Calu3 (cell line): ENCODE measurements at regions not wholly inside any gene's neighbourhood (a gene's known extent, or its start where the extent isn't known, plus 50 kb on each side); places are given as distances from the start of the nearest gene placed in this dataset.

Experiments used
- BruUV-seq: library from RNA; stranded (reverse); fragments of 400-500 nt; replicated peaks from 2 replicates; lab custom pipeline; 2021; lab: Mats Ljungman, UMichigan
- CTCF ChIA-PET: fragments of 300-600 bp; sonication (Branson Sonifier 250); formaldehyde crosslinking; loops from one replicate; lab custom pipeline; 2022; ENCODE audit warnings: antibody characterized with exemption; lab: Charles Lee
- DNase-seq: peaks from one replicate; pipeline ENCODE4 v3.0.0; 2022
- H3K27ac Mint-ChIP-seq: one replicate; pipeline ENCODE4 v1.8.0; 2022; ENCODE audit warnings: mixed read lengths; ENCODE audit not compliant: unreplicated experiment
- H3K27me3 Mint-ChIP-seq: one replicate; pipeline ENCODE4 v1.8.0; 2022; ENCODE audit warnings: mixed read lengths; ENCODE audit not compliant: unreplicated experiment
- H3K36me3 Mint-ChIP-seq: one replicate; pipeline ENCODE4 v1.8.0; 2022; ENCODE audit warnings: mild to moderate bottlenecking, moderate library complexity, mixed read lengths; ENCODE audit not compliant: insufficient read depth, unreplicated experiment
- H3K4me1 Mint-ChIP-seq: one replicate; pipeline ENCODE4 v1.8.0; 2022; ENCODE audit warnings: mild to moderate bottlenecking, low read depth, mixed read lengths; ENCODE audit not compliant: unreplicated experiment
- H3K4me3 Mint-ChIP-seq: one replicate; pipeline ENCODE4 v1.8.0; 2022; ENCODE audit warnings: mild to moderate bottlenecking, low read depth, moderate library complexity, mixed read lengths; ENCODE audit not compliant: unreplicated experiment
- H3K9me3 Mint-ChIP-seq: one replicate; pipeline ENCODE4 v1.8.0; 2022; ENCODE audit warnings: low read depth, mixed read lengths; ENCODE audit not compliant: unreplicated experiment
- CTCF ChIP-seq: fragments of 200-600 bp; IDR thresholded peaks from one replicate; pipeline ENCODE4 v1.8.0; 2022; ENCODE audit warnings: antibody characterized with exemption; ENCODE audit not compliant: unreplicated experiment
- intact Hi-C: fragments of 100-400 bp; cut with micrococcal nuclease; formaldehyde crosslinking; loops from one replicate; pipeline ENCODE4 v1.10.0; 2022; ENCODE audit not compliant: unreplicated experiment

GRCh38 chr20:24828992-24829648 lies 119.9 kb upstream of the CST7 start:
- no peak overlapping the region for H3K27ac Mint-ChIP-seq
- H3K27me3 Mint-ChIP-seq = peaks cover 17% of the 10 kb centered on the region
- intact Hi-C loops = no loop called here
- TF ChIP-seq CTCF = no peak
- no peaks in the 10 kb centered on the region for H3K4me1 Mint-ChIP-seq
- H3K9me3 Mint-ChIP-seq = no peaks in the 10 kb centered on the region
- H3K4me3 Mint-ChIP-seq = no peak overlapping the region
- CTCF ChIA-PET = no interaction called here
- no peak for DNase-seq
- H3K36me3 Mint-ChIP-seq = no peaks in the 10 kb centered on the region
- BruUV-seq = no TSS peak

GRCh38 chr20:24829649-24830370 lies 119.3 kb upstream of the CST7 start:
- Mint-ChIP-seq H3K9me3 (no peaks in the 10 kb centered on the region), H3K27me3 (peaks cover 17% of the 10 kb centered on the region), H3K4me3 (no peak overlapping the region), H3K27ac (no peak overlapping the region), H3K4me1 (no peaks in the 10 kb centered on the region), H3K36me3 (no peaks in the 10 kb centered on the region)
- TF ChIP-seq CTCF = no peak
- intact Hi-C loops = no loop called here
- no TSS peak for BruUV-seq
- CTCF ChIA-PET = no interaction called here
- DNase-seq = no peak

- intact Hi-C loops = no loop called here
- no peaks in the 10 kb centered on the region for H3K36me3 Mint-ChIP-seq
- CTCF ChIA-PET = no interaction called here
- H3K27me3 Mint-ChIP-seq = peaks cover 17% of the 10 kb centered on the region
- BruUV-seq = no TSS peak
- no peaks in the 10 kb centered on the region for H3K9me3 Mint-ChIP-seq
- no peak overlapping the region for H3K27ac Mint-ChIP-seq
- DNase-seq = no peak
- TF ChIP-seq CTCF = no peak
- no peaks in the 10 kb centered on the region for H3K4me1 Mint-ChIP-seq
- no peak overlapping the region for H3K4me3 Mint-ChIP-seq
Measured at GRCh38 chr20:24830649-24831048, 118.4 kb upstream of the CST7 start.

GRCh38 chr20:24831232-24831631 lies 117.8 kb upstream of the CST7 start:
- no peaks in the 10 kb centered on the region for H3K4me1 Mint-ChIP-seq
- CTCF ChIA-PET = no interaction called here
- BruUV-seq = no TSS peak
- no peaks in the 10 kb centered on the region for H3K9me3 Mint-ChIP-seq
- intact Hi-C loops = no loop called here
- no peak for DNase-seq
- no peak overlapping the region for H3K4me3 Mint-ChIP-seq
- no peaks in the 10 kb centered on the region for H3K36me3 Mint-ChIP-seq
- H3K27ac Mint-ChIP-seq = no peak overlapping the region
- no peak for TF ChIP-seq CTCF
- H3K27me3 Mint-ChIP-seq = peaks cover 17% of the 10 kb centered on the region
